ENCODE measurements at regions not wholly inside any gene's neighbourhood (a gene's known extent, or its start where the extent isn't known, plus 50 kb on each side); places are given as distances from the start of the nearest gene placed in this dataset.
"Not testable (repeated sequence)": the region's sequence is repeated elsewhere in the genome, so short reads cannot be mapped to it uniquely, and the experiment has no call there.

GRCh38 chr7:148486937-148487336 is 103.6 kb upstream of the C7orf33 start:
- no peak overlapping the region for H3K9ac ChIP-seq (ENCODE audit: low read length)
- DNase-seq (ENCODE audit: low read depth) = no peak

GRCh38 chr7:148487912-148488311 is 102.7 kb upstream of the C7orf33 start:
- Histone ChIP-seq H3K36me3 (ENCODE audit: control insufficient read depth, insufficient read depth, low read length, severe bottlenecking) (no peaks in the 10 kb centered on the region), H3K9ac (ENCODE audit: low read length) (no peak overlapping the region), H3K9me3 (ENCODE audit: control insufficient read depth, low read length) (peaks cover 6% of the 10 kb centered on the region), H3K4me1 (ENCODE audit: control insufficient read depth, insufficient read depth, low read length) (peaks cover 5% of the 10 kb centered on the region), H3K4me3 (ENCODE audit: low read length) (no peak overlapping the region), H3K27me3 (replicated peaks; ENCODE audit: control insufficient read depth, insufficient read depth, low read length) (peaks cover 15% of the 10 kb centered on the region)
- DNase-seq (ENCODE audit: low read depth) = no peak

More at GRCh38 chr7:148486937-148487336, 103.6 kb upstream of the C7orf33 start:
- H3K4me1 ChIP-seq (ENCODE audit: control insufficient read depth, insufficient read depth, low read length) = peaks cover under 1% of the 10 kb centered on the region
- peaks cover 15% of the 10 kb centered on the region for H3K27me3 ChIP-seq (replicated peaks; ENCODE audit: control insufficient read depth, insufficient read depth, low read length)
- H3K4me3 ChIP-seq (ENCODE audit: low read length) = no peak overlapping the region
- H3K9me3 ChIP-seq (ENCODE audit: control insufficient read depth, low read length) = no peaks in the 10 kb centered on the region
- no peaks in the 10 kb centered on the region for H3K36me3 ChIP-seq (ENCODE audit: control insufficient read depth, insufficient read depth, low read length, severe bottlenecking)

- H3K36me3 ChIP-seq (ENCODE audit: control insufficient read depth, insufficient read depth, low read length, severe bottlenecking) = no peaks in the 10 kb centered on the region
- peaks cover 5% of the 10 kb centered on the region for H3K4me1 ChIP-seq (ENCODE audit: control insufficient read depth, insufficient read depth, low read length)
- no peak overlapping the region for H3K4me3 ChIP-seq (ENCODE audit: low read length)
- DNase-seq (ENCODE audit: low read depth) = no peak
- peaks cover 14% of the 10 kb centered on the region for H3K9me3 ChIP-seq (ENCODE audit: control insufficient read depth, low read length)
- H3K27me3 ChIP-seq (replicated peaks; ENCODE audit: control insufficient read depth, insufficient read depth, low read length) = peaks cover 15% of the 10 kb centered on the region
- H3K9ac ChIP-seq (ENCODE audit: low read length) = no peak overlapping the region
These were observed 100.9 kb upstream of the C7orf33 start for GRCh38 chr7:148489678-148490077.

- Histone ChIP-seq H3K36me3 (ENCODE audit: control insufficient read depth, insufficient read depth, low read length, severe bottlenecking) (no peaks in the 10 kb centered on the region), H3K4me3 (ENCODE audit: low read length) (peak overlapping the region; percentile 13), H3K9ac (ENCODE audit: low read length) (no peak overlapping the region), H3K4me1 (ENCODE audit: control insufficient read depth, insufficient read depth, low read length) (peaks cover 5% of the 10 kb centered on the region), H3K27me3 (replicated peaks; ENCODE audit: control insufficient read depth, insufficient read depth, low read length) (peaks cover 16% of the 10 kb centered on the region), H3K9me3 (ENCODE audit: control insufficient read depth, low read length) (peaks cover 14% of the 10 kb centered on the region)
- no peak for DNase-seq (ENCODE audit: low read depth)
These were observed 98.3 kb upstream of the C7orf33 start for GRCh38 chr7:148492157-148492860.

- no peak for DNase-seq (ENCODE audit: low read depth)
These were observed 95.0 kb upstream of the C7orf33 start for GRCh38 chr7:148495605-148496004.

GRCh38 chr7:148500978-148501377 is 89.6 kb upstream of the C7orf33 start:
- Histone ChIP-seq H3K36me3 (ENCODE audit: control insufficient read depth, insufficient read depth, low read length, severe bottlenecking) (no peaks in the 10 kb centered on the region), H3K4me3 (ENCODE audit: low read length) (no peak overlapping the region), H3K9me3 (ENCODE audit: control insufficient read depth, low read length) (no peaks in the 10 kb centered on the region), H3K9ac (ENCODE audit: low read length) (no peak overlapping the region), H3K27me3 (replicated peaks; ENCODE audit: control insufficient read depth, insufficient read depth, low read length) (peaks cover 40% of the 10 kb centered on the region), H3K4me1 (ENCODE audit: control insufficient read depth, insufficient read depth, low read length) (no peaks in the 10 kb centered on the region)
- DNase-seq (ENCODE audit: low read depth) = no peak

More at GRCh38 chr7:148495605-148496004, 95.0 kb upstream of the C7orf33 start:
- H3K4me3 ChIP-seq (ENCODE audit: low read length) = no peak overlapping the region
- peaks cover 5% of the 10 kb centered on the region for H3K4me1 ChIP-seq (ENCODE audit: control insufficient read depth, insufficient read depth, low read length)
- peaks cover 24% of the 10 kb centered on the region for H3K27me3 ChIP-seq (replicated peaks; ENCODE audit: control insufficient read depth, insufficient read depth, low read length)
- H3K9ac ChIP-seq (ENCODE audit: low read length) = no peak overlapping the region
- peaks cover 14% of the 10 kb centered on the region for H3K9me3 ChIP-seq (ENCODE audit: control insufficient read depth, low read length)
- H3K36me3 ChIP-seq (ENCODE audit: control insufficient read depth, insufficient read depth, low read length, severe bottlenecking) = no peaks in the 10 kb centered on the region

GRCh38 chr7:148503900-148504487 is 86.6 kb upstream of the C7orf33 start:
- Histone ChIP-seq H3K4me3 (ENCODE audit: low read length) (no peak overlapping the region), H3K9me3 (ENCODE audit: control insufficient read depth, low read length) (no peaks in the 10 kb centered on the region), H3K4me1 (ENCODE audit: control insufficient read depth, insufficient read depth, low read length) (no peaks in the 10 kb centered on the region), H3K9ac (ENCODE audit: low read length) (no peak overlapping the region), H3K36me3 (ENCODE audit: control insufficient read depth, insufficient read depth, low read length, severe bottlenecking) (no peaks in the 10 kb centered on the region), H3K27me3 (replicated peaks; ENCODE audit: control insufficient read depth, insufficient read depth, low read length) (peaks cover 35% of the 10 kb centered on the region)
- peak; percentile 76 for DNase-seq (ENCODE audit: low read depth)

GRCh38 chr7:148505645-148506375 is 84.8 kb upstream of the C7orf33 start:
- no peak for DNase-seq (ENCODE audit: low read depth)
- Histone ChIP-seq H3K9me3 (ENCODE audit: control insufficient read depth, low read length) (no peaks in the 10 kb centered on the region), H3K4me3 (ENCODE audit: low read length) (no peak overlapping the region), H3K36me3 (ENCODE audit: control insufficient read depth, insufficient read depth, low read length, severe bottlenecking) (no peaks in the 10 kb centered on the region), H3K27me3 (replicated peaks; ENCODE audit: control insufficient read depth, insufficient read depth, low read length) (peaks cover 23% of the 10 kb centered on the region), H3K9ac (ENCODE audit: low read length) (no peak overlapping the region), H3K4me1 (ENCODE audit: control insufficient read depth, insufficient read depth, low read length) (no peaks in the 10 kb centered on the region)

- not testable (repeated sequence) for H3K36me3 ChIP-seq (ENCODE audit: control insufficient read depth, insufficient read depth, low read length, severe bottlenecking); H3K9me3 ChIP-seq (ENCODE audit: control insufficient read depth, low read length); H3K4me1 ChIP-seq (ENCODE audit: control insufficient read depth, insufficient read depth, low read length); DNase-seq (ENCODE audit: low read depth); H3K9ac ChIP-seq (ENCODE audit: low read length); H3K4me3 ChIP-seq (ENCODE audit: low read length)
- H3K27me3 ChIP-seq (replicated peaks; ENCODE audit: control insufficient read depth, insufficient read depth, low read length) = peaks cover 11% of the 10 kb centered on the region
These were observed 83.4 kb upstream of the C7orf33 start for GRCh38 chr7:148507064-148507573.

- H3K4me3 ChIP-seq (ENCODE audit: low read length) = no peak overlapping the region
- no peaks in the 10 kb centered on the region for H3K9me3 ChIP-seq (ENCODE audit: control insufficient read depth, low read length)
- peaks cover 9% of the 10 kb centered on the region for H3K27me3 ChIP-seq (replicated peaks; ENCODE audit: control insufficient read depth, insufficient read depth, low read length)
- H3K36me3 ChIP-seq (ENCODE audit: control insufficient read depth, insufficient read depth, low read length, severe bottlenecking) = no peaks in the 10 kb centered on the region
- no peak overlapping the region for H3K9ac ChIP-seq (ENCODE audit: low read length)
- no peaks in the 10 kb centered on the region for H3K4me1 ChIP-seq (ENCODE audit: control insufficient read depth, insufficient read depth, low read length)
- DNase-seq (ENCODE audit: low read depth) = no peak
These were observed 82.8 kb upstream of the C7orf33 start for GRCh38 chr7:148507787-148508186.

GRCh38 chr7:148514236-148514635 is 76.3 kb upstream of the C7orf33 start:
- no peak for DNase-seq (ENCODE audit: low read depth)
- Histone ChIP-seq H3K4me3 (ENCODE audit: low read length) (no peak overlapping the region), H3K9me3 (ENCODE audit: control insufficient read depth, low read length) (no peaks in the 10 kb centered on the region)

More at GRCh38 chr7:148514236-148514635, 76.3 kb upstream of the C7orf33 start:
- Histone ChIP-seq H3K9ac (ENCODE audit: low read length) (no peak overlapping the region), H3K27me3 (replicated peaks; ENCODE audit: control insufficient read depth, insufficient read depth, low read length) (no peaks in the 10 kb centered on the region), H3K36me3 (ENCODE audit: control insufficient read depth, insufficient read depth, low read length, severe bottlenecking) (no peaks in the 10 kb centered on the region), H3K4me1 (ENCODE audit: control insufficient read depth, insufficient read depth, low read length) (no peaks in the 10 kb centered on the region)

All from adipocyte (in vitro differentiated cells).